HFF-Myc (cell line): ENCODE measurements at regions not wholly inside any gene's neighbourhood (a gene's known extent, or its start where the extent isn't known, plus 50 kb on each side); places are given as distances from the start of the nearest gene placed in this dataset.

Experiments
- DNase-seq: peaks from one replicate; pipeline ENCODE4 v3.0.0-alpha.2; 2011; ENCODE audit warnings: low read depth; ENCODE audit errors: extremely low read depth
- H3K4me3 ChIP-seq: replicated peaks from 2 replicates; pipeline ENCODE4 v1.5.1; 2011; ENCODE audit warnings: low read depth, mild to moderate bottlenecking, control low read depth, low read length
- CTCF ChIP-seq: IDR thresholded peaks from 2 replicates; pipeline ENCODE4 v1.5.1; 2012; ENCODE audit warnings: mild to moderate bottlenecking, low read depth, low read length, control low read depth; ENCODE audit errors: missing control alignments

DNA sequence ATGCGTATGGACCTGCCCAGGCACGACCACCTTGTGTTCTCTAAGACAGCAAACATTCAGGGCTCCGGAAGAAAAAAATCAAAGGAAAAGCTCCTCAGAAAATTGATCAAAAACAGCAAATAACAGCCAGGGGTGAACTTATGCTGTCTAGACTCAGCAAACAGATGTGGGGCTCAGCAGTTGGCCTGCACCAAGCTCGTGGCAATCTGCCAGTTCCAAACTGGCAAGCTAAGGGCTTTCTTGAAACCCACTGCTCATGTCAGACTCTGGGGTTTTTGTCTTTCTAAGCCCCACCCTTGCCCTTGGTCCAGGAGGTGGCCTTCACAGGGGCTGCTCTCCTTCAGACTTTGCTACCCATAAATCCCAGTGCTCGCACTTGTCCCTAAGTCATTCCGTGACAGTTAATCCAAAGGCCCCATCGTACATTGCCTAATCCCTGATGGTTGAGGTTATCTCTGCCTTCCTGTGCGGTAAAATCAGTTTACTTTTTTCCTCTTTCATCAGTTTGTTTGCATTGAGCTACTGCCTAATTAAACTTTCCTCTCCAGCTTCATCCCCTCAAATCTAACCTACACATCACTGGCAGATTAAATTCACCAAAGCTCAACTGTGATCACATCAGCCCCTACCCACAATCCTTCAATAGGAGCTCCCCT is 408.0 kb downstream of the LRATD1 start:
- DNase-seq: no peak
- TF ChIP-seq CTCF: no peak
- no peak overlapping the region for H3K4me3 ChIP-seq

DNA sequence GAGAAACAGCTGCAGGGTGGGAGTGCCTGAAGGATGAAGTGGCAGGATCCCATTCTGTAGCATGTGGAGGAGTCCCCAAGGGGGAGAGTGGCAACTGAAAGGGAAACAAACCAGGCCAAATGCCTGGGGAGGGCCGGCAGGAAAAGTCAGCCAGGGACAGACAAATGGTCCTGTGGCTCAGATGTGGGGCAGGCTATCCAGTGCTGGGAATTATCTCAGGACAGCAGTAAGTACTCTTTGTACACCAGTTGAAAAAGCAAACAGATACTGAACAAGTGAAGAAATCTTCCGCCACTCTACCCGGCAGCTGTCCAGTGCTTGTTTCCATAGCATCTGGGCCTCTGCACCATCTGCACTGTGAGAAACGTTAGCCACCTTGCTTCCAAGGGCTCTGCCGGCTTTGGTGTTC is 408.9 kb downstream of the LRATD1 start:
- no peak for TF ChIP-seq CTCF
- no peak overlapping the region for H3K4me3 ChIP-seq
- DNase-seq: no peak

DNA sequence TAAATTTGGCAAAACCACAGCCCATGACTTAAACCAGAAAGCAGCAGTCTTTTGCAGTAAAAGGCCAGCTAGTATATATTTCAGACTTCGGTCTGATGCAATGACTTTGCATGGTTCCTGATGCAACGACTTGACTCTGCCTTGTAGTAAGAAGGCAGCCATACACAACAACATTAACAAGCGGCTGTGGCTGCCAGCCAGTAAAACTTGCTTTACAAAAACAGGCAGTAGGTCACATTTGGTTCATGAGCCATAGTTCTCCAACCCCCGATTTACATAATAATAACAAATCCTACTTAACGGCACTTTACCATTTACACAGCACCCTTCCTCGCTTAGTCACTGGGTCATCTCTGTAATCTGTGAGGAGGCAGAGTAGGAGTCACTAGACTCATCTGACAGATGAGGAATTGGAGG is 410.3 kb downstream of the LRATD1 start:
- TF ChIP-seq CTCF: no peak
- no peak overlapping the region for H3K4me3 ChIP-seq
- DNase-seq: no peak

GRCh38 chr2:15043336-15044058 is 411.0 kb downstream of the LRATD1 start:
- TF ChIP-seq CTCF: no peak
- no peak for DNase-seq
- no peak overlapping the region for H3K4me3 ChIP-seq

GRCh38 chr2:15045054-15045453 is 412.5 kb downstream of the LRATD1 start:
- DNase-seq: no peak
- no peak overlapping the region for H3K4me3 ChIP-seq
- no peak for TF ChIP-seq CTCF

DNA sequence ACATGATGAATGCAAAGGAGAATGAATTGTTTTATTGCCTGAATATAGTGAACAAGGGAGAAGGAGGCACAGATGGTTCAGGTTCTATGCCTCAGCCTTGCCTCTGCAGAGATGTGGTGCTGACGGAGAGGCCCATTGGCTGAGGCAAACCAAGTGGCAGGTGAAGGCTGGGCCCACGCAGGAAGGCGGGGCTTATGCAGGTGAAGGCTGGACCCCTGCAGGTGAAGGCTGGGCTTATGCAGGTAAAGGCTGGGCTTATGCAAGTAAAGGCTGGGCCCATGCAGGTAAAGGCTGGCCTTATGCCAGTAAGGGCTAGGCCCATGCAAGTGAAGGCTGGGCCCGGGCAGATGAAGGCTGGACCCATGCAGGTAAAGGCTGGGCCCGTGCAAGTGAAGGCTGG is 414.7 kb downstream of the LRATD1 start:
- no peak for DNase-seq
- H3K4me3 ChIP-seq: no peak overlapping the region
- no peak for TF ChIP-seq CTCF
